Liver (tissue), 8 donors: ENCODE measurements at regions not wholly inside any gene's neighbourhood (a gene's known extent, or its start where the extent isn't known, plus 50 kb on each side); places are given as distances from the start of the nearest gene placed in this dataset.

ENCODE experiments used
- DNase-seq: peaks from one replicate; pipeline ENCODE4 v3.0.0-alpha.2; 2017; ENCODE audit warnings: low spot score
- H3K27ac ChIP-seq, 2 donors: one replicate each; pipeline ENCODE4 v1.7.0; 2013; ENCODE audit warnings: inconsistent platforms in 2 of 2, low read length in 2 of 2, control low read depth in 1 of 2, low read depth in 1 of 2, mild to moderate bottlenecking in 1 of 2
- H3K27me3 ChIP-seq, 4 donors: one replicate each; pipeline versions ENCODE4 v1.6.1 to v1.7.0; 2013; ENCODE audit warnings: low read length in 3 of 4, inconsistent platforms in 1 of 4, mild to moderate bottlenecking in 1 of 4, moderate library complexity in 1 of 4; ENCODE audit not compliant: control insufficient read depth in 4 of 4, insufficient read depth in 4 of 4
- H3K36me3 ChIP-seq, 4 donors: one replicate each; pipeline versions ENCODE4 v1.6.1 to v1.7.0; 2013; ENCODE audit warnings: low read length in 3 of 4, mild to moderate bottlenecking in 3 of 4, low read depth in 1 of 4, moderate library complexity in 1 of 4; ENCODE audit not compliant: control insufficient read depth in 4 of 4, insufficient read depth in 3 of 4
- H3K4me1 ChIP-seq, 4 donors: one replicate each; pipeline versions ENCODE4 v1.6.1 to v1.7.0; 2013; ENCODE audit warnings: low read length in 3 of 4, mild to moderate bottlenecking in 3 of 4, moderate library complexity in 1 of 4; ENCODE audit not compliant: control insufficient read depth in 4 of 4, insufficient read depth in 4 of 4
- H3K4me3 ChIP-seq, 3 donors: one replicate each; pipeline versions ENCODE4 v1.6.1 to v1.7.0; 2013; ENCODE audit warnings: low read length in 3 of 3, control low read depth in 1 of 3, low read depth in 1 of 3, mild to moderate bottlenecking in 1 of 3
- H3K9ac ChIP-seq, 2 donors: one replicate each; pipeline ENCODE4 v1.7.0; 2013; ENCODE audit warnings: low read length in 2 of 2, mild to moderate bottlenecking in 2 of 2, moderate library complexity in 2 of 2, control low read depth in 1 of 2, low read depth in 1 of 2
- H3K9me3 ChIP-seq, 4 donors: one replicate each; pipeline versions ENCODE4 v1.6.1 to v1.7.0; 2013; ENCODE audit warnings: low read length in 3 of 4; ENCODE audit not compliant: control insufficient read depth in 4 of 4
- EGR1 ChIP-seq, 2 donors: IDR thresholded peaks; 2 replicates each; pipeline ENCODE4 v1.6.1; 2016 to 2018; ENCODE audit warnings: antibody characterized with exemption in 2 of 2, low read depth in 2 of 2
- FOXA1 ChIP-seq: IDR thresholded peaks from 2 replicates; pipeline ENCODE4 v1.6.1; 2016; ENCODE audit warnings: antibody characterized with exemption
- FOXA2 ChIP-seq: IDR thresholded peaks from 2 replicates; pipeline ENCODE4 v1.6.1; 2016; ENCODE audit warnings: antibody characterized with exemption
- GABPA ChIP-seq, 2 donors: IDR thresholded peaks in 1 of 2; conservative IDR thresholded peaks in 1 of 2; 2 replicates each; pipeline ENCODE4 v1.6.1; 2016; ENCODE audit warnings: antibody characterized with exemption in 2 of 2, mild to moderate bottlenecking in 1 of 2, moderate library complexity in 1 of 2
- HNF4A ChIP-seq, 2 donors: conservative IDR thresholded peaks; 2 replicates each; pipeline ENCODE4 v1.6.1; 2016; ENCODE audit warnings: antibody characterized with exemption in 2 of 2, mild to moderate bottlenecking in 2 of 2
- HNF4G ChIP-seq: IDR thresholded peaks from 2 replicates; pipeline ENCODE4 v1.6.1; 2016; ENCODE audit warnings: antibody characterized with exemption
- JUND ChIP-seq, 2 donors: IDR thresholded peaks; 2 replicates each; pipeline ENCODE4 v1.6.1; 2016; ENCODE audit warnings: antibody characterized with exemption in 2 of 2
- NR2F2 ChIP-seq: IDR thresholded peaks from 2 replicates; pipeline ENCODE4 v1.6.1; 2016; ENCODE audit warnings: antibody characterized with exemption
- RAD21 ChIP-seq, 2 donors: IDR thresholded peaks; 2 replicates each; pipeline ENCODE4 v1.6.1; 2016; ENCODE audit warnings: antibody characterized with exemption in 2 of 2, mild to moderate bottlenecking in 2 of 2
- RXRA ChIP-seq, 2 donors: IDR thresholded peaks; 2 replicates each; pipeline ENCODE4 v1.6.1; 2017 to 2018; ENCODE audit warnings: antibody characterized with exemption in 2 of 2, mild to moderate bottlenecking in 1 of 2
- SP1 ChIP-seq: IDR thresholded peaks from 2 replicates; pipeline ENCODE4 v1.6.1; 2018; ENCODE audit warnings: antibody characterized with exemption, mild to moderate bottlenecking
- TAF1 ChIP-seq: conservative IDR thresholded peaks from 2 replicates; pipeline ENCODE4 v1.6.1; 2016; ENCODE audit warnings: antibody characterized with exemption, mild to moderate bottlenecking
- YY1 ChIP-seq: IDR thresholded peaks from 2 replicates; pipeline ENCODE4 v1.6.1; 2016; ENCODE audit warnings: antibody characterized with exemption, mild to moderate bottlenecking
- WGBS: extraction: QIAGEN DNeasy Blood & Tissue Kit; methylation state at CpG from one replicate; pipeline ENCODE4 v1.1.7; 2013; 5-methylcytosine and 5-hydroxymethylcytosine counted together
- TF ChIP-seq, protein P1 (sequence below): IDR thresholded peaks from 2 replicates; pipeline ENCODE4 v1.6.1; 2016; ENCODE audit warnings: antibody characterized with exemption
- TF ChIP-seq, protein P2 (sequence below): fragments of 150-350 bp; IDR thresholded peaks from 2 replicates; pipeline ENCODE4 v1.5.1; 2017; ENCODE audit warnings: improper control_type of control experiment, low read depth, low read length; ENCODE audit not compliant: missing input control
- TF ChIP-seq, protein P3 (sequence below): IDR thresholded peaks from 2 replicates; pipeline ENCODE4 v1.6.1; 2016; ENCODE audit warnings: antibody characterized with exemption, mild to moderate bottlenecking
- TF ChIP-seq, protein P4 (sequence below): IDR thresholded peaks from 2 replicates; pipeline ENCODE4 v1.6.1; 2016; ENCODE audit warnings: antibody characterized with exemption
- TF ChIP-seq, protein P5 (sequence below): IDR thresholded peaks from 2 replicates; pipeline ENCODE4 v1.6.1; 2016; ENCODE audit warnings: antibody characterized with exemption
- donor health status: healthy.
- donor health status: healthy.
- donor health status: healthy.
- donor health status: healthy.
- donor health status: healthy.

DNA sequence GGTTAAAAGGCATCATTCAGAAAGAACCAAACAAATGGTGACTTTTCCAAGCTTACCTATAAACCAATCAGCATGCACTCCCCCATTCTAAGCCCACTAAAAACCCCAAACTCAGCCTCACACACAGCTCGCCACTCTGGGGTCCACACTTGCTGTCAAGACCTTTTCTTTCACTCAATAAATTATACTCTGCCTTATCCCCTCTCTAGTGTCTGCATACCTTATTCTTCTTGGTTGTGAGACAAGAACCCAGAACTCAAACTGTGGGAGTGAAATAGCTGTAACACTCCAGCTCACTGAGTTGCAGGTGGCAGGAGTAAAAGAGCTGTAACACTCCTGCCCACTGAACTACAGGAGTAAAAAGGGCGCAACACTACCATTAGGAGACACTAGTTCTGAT, 559.0 kb downstream of the TBC1D4 start:
- H3K4me3 ChIP-seq = no peak overlapping the region
- TF ChIP-seq, protein P1, sequence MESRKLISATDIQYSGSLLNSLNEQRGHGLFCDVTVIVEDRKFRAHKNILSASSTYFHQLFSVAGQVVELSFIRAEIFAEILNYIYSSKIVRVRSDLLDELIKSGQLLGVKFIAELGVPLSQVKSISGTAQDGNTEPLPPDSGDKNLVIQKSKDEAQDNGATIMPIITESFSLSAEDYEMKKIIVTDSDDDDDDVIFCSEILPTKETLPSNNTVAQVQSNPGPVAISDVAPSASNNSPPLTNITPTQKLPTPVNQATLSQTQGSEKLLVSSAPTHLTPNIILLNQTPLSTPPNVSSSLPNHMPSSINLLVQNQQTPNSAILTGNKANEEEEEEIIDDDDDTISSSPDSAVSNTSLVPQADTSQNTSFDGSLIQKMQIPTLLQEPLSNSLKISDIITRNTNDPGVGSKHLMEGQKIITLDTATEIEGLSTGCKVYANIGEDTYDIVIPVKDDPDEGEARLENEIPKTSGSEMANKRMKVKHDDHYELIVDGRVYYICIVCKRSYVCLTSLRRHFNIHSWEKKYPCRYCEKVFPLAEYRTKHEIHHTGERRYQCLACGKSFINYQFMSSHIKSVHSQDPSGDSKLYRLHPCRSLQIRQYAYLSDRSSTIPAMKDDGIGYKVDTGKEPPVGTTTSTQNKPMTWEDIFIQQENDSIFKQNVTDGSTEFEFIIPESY = no peak
- TF ChIP-seq FOXA2 (no peak), JUND (IDR thresholded peaks at IDR 0.05) (no peak), RXRA (IDR thresholded peaks at IDR 0.05) (no peak), SP1 (no peak), TAF1 (no peak)
- TF ChIP-seq, protein P2, sequence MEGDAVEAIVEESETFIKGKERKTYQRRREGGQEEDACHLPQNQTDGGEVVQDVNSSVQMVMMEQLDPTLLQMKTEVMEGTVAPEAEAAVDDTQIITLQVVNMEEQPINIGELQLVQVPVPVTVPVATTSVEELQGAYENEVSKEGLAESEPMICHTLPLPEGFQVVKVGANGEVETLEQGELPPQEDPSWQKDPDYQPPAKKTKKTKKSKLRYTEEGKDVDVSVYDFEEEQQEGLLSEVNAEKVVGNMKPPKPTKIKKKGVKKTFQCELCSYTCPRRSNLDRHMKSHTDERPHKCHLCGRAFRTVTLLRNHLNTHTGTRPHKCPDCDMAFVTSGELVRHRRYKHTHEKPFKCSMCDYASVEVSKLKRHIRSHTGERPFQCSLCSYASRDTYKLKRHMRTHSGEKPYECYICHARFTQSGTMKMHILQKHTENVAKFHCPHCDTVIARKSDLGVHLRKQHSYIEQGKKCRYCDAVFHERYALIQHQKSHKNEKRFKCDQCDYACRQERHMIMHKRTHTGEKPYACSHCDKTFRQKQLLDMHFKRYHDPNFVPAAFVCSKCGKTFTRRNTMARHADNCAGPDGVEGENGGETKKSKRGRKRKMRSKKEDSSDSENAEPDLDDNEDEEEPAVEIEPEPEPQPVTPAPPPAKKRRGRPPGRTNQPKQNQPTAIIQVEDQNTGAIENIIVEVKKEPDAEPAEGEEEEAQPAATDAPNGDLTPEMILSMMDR = no peak
- no peak overlapping the region for H3K27ac ChIP-seq
- H3K9me3 ChIP-seq = peaks cover 2 to 16% (median 2%) of the 10 kb centered on the region in 4 donors
- WGBS = 75% methylated on average over 2 of the region's 2 CpGs
- H3K9ac ChIP-seq = no peak overlapping the region
- DNase-seq = no peak
- no peaks in the 10 kb centered on the region for H3K27me3 ChIP-seq
- H3K36me3 ChIP-seq = no peaks in the 10 kb centered on the region
- no peaks in the 10 kb centered on the region for H3K4me1 ChIP-seq

DNA sequence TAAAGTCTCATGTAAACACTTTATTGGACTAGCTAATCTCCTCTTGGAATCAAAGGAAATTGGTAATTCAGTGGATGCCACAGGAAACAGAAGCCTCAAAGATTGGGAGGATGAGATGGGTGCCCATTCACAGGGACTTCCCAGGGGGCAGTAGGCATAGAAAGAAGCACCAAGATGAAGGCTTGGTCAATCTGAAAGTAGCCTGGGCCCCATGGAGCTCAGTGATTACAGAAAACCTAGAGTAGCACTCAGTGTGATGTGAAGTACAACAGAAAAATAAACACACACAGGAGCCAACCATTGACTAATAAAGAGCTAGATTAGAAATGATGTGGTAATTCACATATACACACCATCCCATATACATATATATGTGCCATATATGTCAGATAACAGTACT, 560.6 kb downstream of the TBC1D4 start:
- Histone ChIP-seq H3K4me3 (no peak overlapping the region), H3K9me3 (peaks cover 2 to 13% (median 2%) of the 10 kb centered on the region in 4 donors), H3K27me3 (no peaks in the 10 kb centered on the region), H3K36me3 (no peaks in the 10 kb centered on the region), H3K27ac (no peak overlapping the region), H3K9ac (no peak overlapping the region), H3K4me1 (no peaks in the 10 kb centered on the region)
- no peak for DNase-seq
- TF ChIP-seq GABPA (IDR thresholded peaks at IDR 0.05 in 1 of 2, conservative IDR thresholded peaks at IDR 0.05 in 1 of 2) = no peak
- TF ChIP-seq, protein P1 = no peak
- no peak for TF ChIP-seq RXRA (IDR thresholded peaks at IDR 0.05)
- TF ChIP-seq JUND (IDR thresholded peaks at IDR 0.05) = no peak
- TF ChIP-seq NR2F2 = no peak
- TF ChIP-seq, protein P2 = no peak
- no peak for TF ChIP-seq HNF4G
- TF ChIP-seq, protein P3, sequence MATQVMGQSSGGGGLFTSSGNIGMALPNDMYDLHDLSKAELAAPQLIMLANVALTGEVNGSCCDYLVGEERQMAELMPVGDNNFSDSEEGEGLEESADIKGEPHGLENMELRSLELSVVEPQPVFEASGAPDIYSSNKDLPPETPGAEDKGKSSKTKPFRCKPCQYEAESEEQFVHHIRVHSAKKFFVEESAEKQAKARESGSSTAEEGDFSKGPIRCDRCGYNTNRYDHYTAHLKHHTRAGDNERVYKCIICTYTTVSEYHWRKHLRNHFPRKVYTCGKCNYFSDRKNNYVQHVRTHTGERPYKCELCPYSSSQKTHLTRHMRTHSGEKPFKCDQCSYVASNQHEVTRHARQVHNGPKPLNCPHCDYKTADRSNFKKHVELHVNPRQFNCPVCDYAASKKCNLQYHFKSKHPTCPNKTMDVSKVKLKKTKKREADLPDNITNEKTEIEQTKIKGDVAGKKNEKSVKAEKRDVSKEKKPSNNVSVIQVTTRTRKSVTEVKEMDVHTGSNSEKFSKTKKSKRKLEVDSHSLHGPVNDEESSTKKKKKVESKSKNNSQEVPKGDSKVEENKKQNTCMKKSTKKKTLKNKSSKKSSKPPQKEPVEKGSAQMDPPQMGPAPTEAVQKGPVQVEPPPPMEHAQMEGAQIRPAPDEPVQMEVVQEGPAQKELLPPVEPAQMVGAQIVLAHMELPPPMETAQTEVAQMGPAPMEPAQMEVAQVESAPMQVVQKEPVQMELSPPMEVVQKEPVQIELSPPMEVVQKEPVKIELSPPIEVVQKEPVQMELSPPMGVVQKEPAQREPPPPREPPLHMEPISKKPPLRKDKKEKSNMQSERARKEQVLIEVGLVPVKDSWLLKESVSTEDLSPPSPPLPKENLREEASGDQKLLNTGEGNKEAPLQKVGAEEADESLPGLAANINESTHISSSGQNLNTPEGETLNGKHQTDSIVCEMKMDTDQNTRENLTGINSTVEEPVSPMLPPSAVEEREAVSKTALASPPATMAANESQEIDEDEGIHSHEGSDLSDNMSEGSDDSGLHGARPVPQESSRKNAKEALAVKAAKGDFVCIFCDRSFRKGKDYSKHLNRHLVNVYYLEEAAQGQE = no peak
- TF ChIP-seq EGR1 (IDR thresholded peaks at IDR 0.05; ENCODE audit: low read depth in 2 of 2) = no peak
- TF ChIP-seq, protein P4, sequence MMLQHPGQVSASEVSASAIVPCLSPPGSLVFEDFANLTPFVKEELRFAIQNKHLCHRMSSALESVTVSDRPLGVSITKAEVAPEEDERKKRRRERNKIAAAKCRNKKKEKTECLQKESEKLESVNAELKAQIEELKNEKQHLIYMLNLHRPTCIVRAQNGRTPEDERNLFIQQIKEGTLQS = no peak
- no peak for TF ChIP-seq TAF1
- no peak for TF ChIP-seq SP1
- no peak for TF ChIP-seq HNF4A (conservative IDR thresholded peaks at IDR 0.05)
- TF ChIP-seq FOXA2 = no peak
- no peak for TF ChIP-seq YY1
- TF ChIP-seq FOXA1 = no peak
- TF ChIP-seq, protein P5, sequence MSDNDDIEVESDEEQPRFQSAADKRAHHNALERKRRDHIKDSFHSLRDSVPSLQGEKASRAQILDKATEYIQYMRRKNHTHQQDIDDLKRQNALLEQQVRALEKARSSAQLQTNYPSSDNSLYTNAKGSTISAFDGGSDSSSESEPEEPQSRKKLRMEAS = no peak
- TF ChIP-seq RAD21 (IDR thresholded peaks at IDR 0.05) = no peak
